ENCODE measurements at regions not wholly inside any gene's neighbourhood (a gene's known extent, or its start where the extent isn't known, plus 50 kb on each side); places are given as distances from the start of the nearest gene placed in this dataset.

GRCh38 chr15:93451822-93452221 is 362.8 kb upstream of the RGMA start:
- no peak for ATAC-seq

GRCh38 chr15:93451265-93451664 is 362.3 kb upstream of the RGMA start:
- no peak for ATAC-seq
- TF ChIP-seq CSRNP3 (CRISPR knock-in tag; IDR thresholded peaks at IDR 0.05) (no peak), BACH2 (CRISPR knock-in tag; IDR thresholded peaks at IDR 0.05; ENCODE audit: borderline replicate concordance) (no peak), ESRRG (CRISPR knock-in tag; IDR thresholded peaks at IDR 0.05) (no peak), ISL1 (CRISPR knock-in tag; IDR thresholded peaks at IDR 0.05) (no peak), ARNTL (CRISPR knock-in tag; IDR thresholded peaks at IDR 0.05; ENCODE audit: borderline replicate concordance, low read depth) (no peak), ZFP3 (CRISPR knock-in tag; IDR thresholded peaks at IDR 0.05) (no peak), OSR1 (CRISPR knock-in tag; IDR thresholded peaks at IDR 0.05) (no peak), TOX (CRISPR knock-in tag; IDR thresholded peaks at IDR 0.05; ENCODE audit: borderline replicate concordance) (no peak), ZNF8 (CRISPR knock-in tag; IDR thresholded peaks at IDR 0.05) (no peak), ZNF70 (CRISPR knock-in tag; IDR thresholded peaks at IDR 0.05) (no peak), RARB (CRISPR knock-in tag; IDR thresholded peaks at IDR 0.05) (no peak), POU6F1 (CRISPR knock-in tag; IDR thresholded peaks at IDR 0.05; ENCODE audit: borderline replicate concordance, low read depth) (no peak), ZC3H10 (CRISPR knock-in tag; IDR thresholded peaks at IDR 0.05) (no peak), ZFP30 (CRISPR knock-in tag; IDR thresholded peaks at IDR 0.05) (no peak), GLIS3 (CRISPR knock-in tag; IDR thresholded peaks at IDR 0.05) (no peak)

More at GRCh38 chr15:93451822-93452221, 362.8 kb upstream of the RGMA start:
- TF ChIP-seq CREB5 (CRISPR knock-in tag; IDR thresholded peaks at IDR 0.05; ENCODE audit: low read depth): no peak
- TF ChIP-seq TCF4 (CRISPR knock-in tag; IDR thresholded peaks at IDR 0.05; ENCODE audit: borderline replicate concordance): no peak
- TF ChIP-seq TOX (CRISPR knock-in tag; IDR thresholded peaks at IDR 0.05; ENCODE audit: borderline replicate concordance): no peak
- TF ChIP-seq CSRNP3 (CRISPR knock-in tag; IDR thresholded peaks at IDR 0.05): no peak
- no peak for TF ChIP-seq ZNF565 (CRISPR knock-in tag; conservative IDR thresholded peaks at IDR 0.05; ENCODE audit: low read depth)
- TF ChIP-seq PATZ1 (CRISPR knock-in tag; IDR thresholded peaks at IDR 0.05; ENCODE audit: borderline replicate concordance): no peak
- TF ChIP-seq ZFP3 (CRISPR knock-in tag; IDR thresholded peaks at IDR 0.05): no peak
- TF ChIP-seq CSDC2 (CRISPR knock-in tag; IDR thresholded peaks at IDR 0.05): no peak
- TF ChIP-seq ARNTL (CRISPR knock-in tag; IDR thresholded peaks at IDR 0.05; ENCODE audit: borderline replicate concordance, low read depth): no peak
- no peak for TF ChIP-seq SNAI2 (CRISPR knock-in tag; IDR thresholded peaks at IDR 0.05)
- no peak for TF ChIP-seq ESRRG (CRISPR knock-in tag; IDR thresholded peaks at IDR 0.05)
- TF ChIP-seq BACH2 (CRISPR knock-in tag; IDR thresholded peaks at IDR 0.05; ENCODE audit: borderline replicate concordance): no peak

GRCh38 chr15:93449798-93450197 is 360.8 kb upstream of the RGMA start:
- no peak for ATAC-seq
- TF ChIP-seq ISL1 (CRISPR knock-in tag; IDR thresholded peaks at IDR 0.05): no peak
- TF ChIP-seq ESRRG (CRISPR knock-in tag; IDR thresholded peaks at IDR 0.05): no peak

- no peak for ATAC-seq
- TF ChIP-seq TOX (CRISPR knock-in tag; IDR thresholded peaks at IDR 0.05; ENCODE audit: borderline replicate concordance): no peak
- TF ChIP-seq PATZ1 (CRISPR knock-in tag; IDR thresholded peaks at IDR 0.05; ENCODE audit: borderline replicate concordance): no peak
- no peak for TF ChIP-seq ZFP3 (CRISPR knock-in tag; IDR thresholded peaks at IDR 0.05)
- no peak for TF ChIP-seq CSRNP3 (CRISPR knock-in tag; IDR thresholded peaks at IDR 0.05)
- no peak for TF ChIP-seq PPARA (CRISPR knock-in tag; IDR thresholded peaks at IDR 0.05; ENCODE audit: borderline replicate concordance)
- TF ChIP-seq OSR1 (CRISPR knock-in tag; IDR thresholded peaks at IDR 0.05): no peak
- no peak for TF ChIP-seq BACH2 (CRISPR knock-in tag; IDR thresholded peaks at IDR 0.05; ENCODE audit: borderline replicate concordance)
- no peak for TF ChIP-seq RARB (CRISPR knock-in tag; IDR thresholded peaks at IDR 0.05)
- no peak for TF ChIP-seq CSDC2 (CRISPR knock-in tag; IDR thresholded peaks at IDR 0.05)
- TF ChIP-seq TCF4 (CRISPR knock-in tag; IDR thresholded peaks at IDR 0.05; ENCODE audit: borderline replicate concordance): no peak
- TF ChIP-seq ZNF8 (CRISPR knock-in tag; IDR thresholded peaks at IDR 0.05): no peak
- no peak for TF ChIP-seq ZNF565 (CRISPR knock-in tag; conservative IDR thresholded peaks at IDR 0.05; ENCODE audit: low read depth)
Measured at GRCh38 chr15:93438310-93438709, 349.3 kb upstream of the RGMA start.
